D721Med (cell line): ENCODE measurements at regions not wholly inside any gene's neighbourhood (a gene's known extent, or its start where the extent isn't known, plus 50 kb on each side); places are given as distances from the start of the nearest gene placed in this dataset.

Experiments used
- DNase-seq: peaks from one replicate; pipeline ENCODE4 v3.0.0; 2011; ENCODE audit warnings: low spot score; ENCODE audit not compliant: insufficient read length
- FAIRE-seq: peaks from 2 replicates; lab custom pipeline; 2011; peaks lifted over from hg19 to GRCh38; lab: Jason Lieb, UNC
- TF ChIP-seq, protein P1 (sequence below): IDR thresholded peaks from 2 replicates; pipeline ENCODE4 v1.5.1; 2012; ENCODE audit warnings: mild to moderate bottlenecking, control low read depth; ENCODE audit not compliant: insufficient read depth; ENCODE audit errors: missing control alignments

DNA sequence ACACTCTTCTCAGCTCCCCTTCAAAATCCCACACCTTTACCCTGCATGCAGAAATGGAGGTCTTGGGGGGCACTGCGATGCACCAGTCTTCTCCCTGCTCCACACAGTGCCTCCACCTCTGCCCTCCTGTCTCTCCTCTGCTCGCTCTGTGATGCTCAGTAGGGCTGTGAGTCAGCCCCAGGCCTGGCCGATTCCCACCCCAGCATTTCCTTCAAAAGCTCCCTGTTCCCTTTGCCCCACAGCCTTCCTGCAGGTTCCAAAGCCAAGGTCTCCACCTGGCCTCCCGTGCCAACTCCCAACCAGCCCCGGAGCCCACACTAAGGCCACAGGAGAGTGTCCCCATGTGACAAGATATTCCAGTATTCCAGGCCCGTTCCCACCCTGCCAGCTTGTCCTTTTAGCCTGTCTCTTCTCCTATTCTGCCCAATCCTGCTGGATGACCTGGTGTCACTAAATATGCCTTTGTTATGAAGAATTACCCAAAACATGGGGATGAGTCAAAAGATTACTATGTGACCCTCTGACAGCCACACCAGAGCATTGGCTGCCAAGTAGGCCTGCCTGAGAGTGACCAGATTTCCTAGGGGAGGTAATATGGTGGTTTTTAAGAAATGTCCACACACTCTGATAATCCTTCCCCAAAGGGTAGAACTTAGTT lies 118.9 kb upstream of the NXT1 start:
- TF ChIP-seq, protein P1, sequence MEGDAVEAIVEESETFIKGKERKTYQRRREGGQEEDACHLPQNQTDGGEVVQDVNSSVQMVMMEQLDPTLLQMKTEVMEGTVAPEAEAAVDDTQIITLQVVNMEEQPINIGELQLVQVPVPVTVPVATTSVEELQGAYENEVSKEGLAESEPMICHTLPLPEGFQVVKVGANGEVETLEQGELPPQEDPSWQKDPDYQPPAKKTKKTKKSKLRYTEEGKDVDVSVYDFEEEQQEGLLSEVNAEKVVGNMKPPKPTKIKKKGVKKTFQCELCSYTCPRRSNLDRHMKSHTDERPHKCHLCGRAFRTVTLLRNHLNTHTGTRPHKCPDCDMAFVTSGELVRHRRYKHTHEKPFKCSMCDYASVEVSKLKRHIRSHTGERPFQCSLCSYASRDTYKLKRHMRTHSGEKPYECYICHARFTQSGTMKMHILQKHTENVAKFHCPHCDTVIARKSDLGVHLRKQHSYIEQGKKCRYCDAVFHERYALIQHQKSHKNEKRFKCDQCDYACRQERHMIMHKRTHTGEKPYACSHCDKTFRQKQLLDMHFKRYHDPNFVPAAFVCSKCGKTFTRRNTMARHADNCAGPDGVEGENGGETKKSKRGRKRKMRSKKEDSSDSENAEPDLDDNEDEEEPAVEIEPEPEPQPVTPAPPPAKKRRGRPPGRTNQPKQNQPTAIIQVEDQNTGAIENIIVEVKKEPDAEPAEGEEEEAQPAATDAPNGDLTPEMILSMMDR = no peak
- DNase-seq = no peak

DNA sequence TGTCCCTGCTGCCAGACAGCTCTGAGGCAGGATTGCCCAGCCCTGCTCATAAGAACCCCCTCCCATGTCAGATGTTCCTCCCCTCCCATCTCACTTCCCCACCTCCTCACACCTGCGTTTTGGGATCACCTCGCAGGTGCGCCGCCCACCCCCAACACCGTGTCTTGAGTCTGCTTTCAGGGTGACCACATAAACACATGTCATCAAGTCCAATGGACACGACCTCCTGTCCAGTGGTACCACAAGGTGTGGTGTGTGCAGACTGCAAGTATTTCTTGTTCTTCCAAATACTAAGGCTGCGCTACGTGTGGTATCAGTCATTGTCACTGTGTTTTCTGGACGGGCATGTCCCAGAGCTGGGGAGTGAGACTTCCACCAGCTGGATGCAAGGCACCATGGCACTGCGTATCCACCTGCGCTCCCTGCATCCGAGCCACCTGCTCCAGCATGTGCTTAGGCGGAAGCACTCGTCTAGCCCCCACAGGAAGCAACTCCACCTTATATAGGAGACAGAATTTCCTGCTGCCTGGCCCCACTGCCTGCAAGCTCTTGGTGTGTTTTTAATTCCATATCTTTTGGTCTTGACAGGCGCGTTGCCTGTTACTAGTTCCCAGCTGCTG lies 119.7 kb upstream of the NXT1 start:
- no peak for DNase-seq
- TF ChIP-seq, protein P1 = no peak
- no peak for FAIRE-seq

More for the DNA sequence above, 118.9 kb upstream of the NXT1 start:
- FAIRE-seq = no peak

DNA sequence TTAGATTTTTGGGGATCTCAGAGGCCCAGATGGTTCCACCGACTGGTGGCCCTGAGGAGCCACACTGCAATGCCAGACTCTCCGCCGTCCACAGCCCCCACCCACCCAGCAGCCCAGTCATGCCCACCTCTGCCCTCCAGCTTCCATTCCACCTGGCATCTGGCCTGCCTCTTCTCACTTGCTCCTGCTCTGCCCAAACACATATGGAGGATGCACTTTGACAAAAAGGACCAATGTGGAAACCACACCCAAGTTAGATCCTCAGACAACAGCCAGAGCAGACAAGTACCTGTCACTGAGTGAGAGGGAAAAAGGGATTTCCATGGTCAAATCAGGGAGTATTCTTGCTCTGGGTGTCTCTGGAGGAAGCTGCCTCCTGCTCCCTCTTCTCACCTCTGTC lies 120.6 kb upstream of the NXT1 start:
- TF ChIP-seq, protein P1 = no peak
- no peak for FAIRE-seq
- DNase-seq = no peak

DNA sequence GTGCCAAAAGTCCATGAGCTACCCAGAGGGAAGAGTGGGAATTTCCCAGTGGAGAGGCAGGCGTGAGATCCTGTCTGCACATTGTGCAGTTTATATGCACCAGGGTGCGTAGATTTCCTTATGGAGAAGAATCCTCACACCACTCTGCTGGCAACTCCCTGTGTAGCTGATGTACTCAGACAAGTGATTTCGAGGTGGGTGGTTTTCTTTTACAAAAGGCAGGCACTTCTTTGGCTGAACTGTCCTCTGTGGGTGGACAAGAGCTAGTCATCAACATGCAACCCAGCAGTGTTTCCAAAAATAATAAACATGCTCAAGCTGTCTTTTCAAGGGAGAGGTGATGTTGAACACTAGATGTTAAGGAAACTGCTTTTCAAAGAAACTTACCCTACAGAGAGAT lies 121.7 kb upstream of the NXT1 start:
- no peak for DNase-seq
- TF ChIP-seq, protein P1 = no peak
- no peak for FAIRE-seq

DNA sequence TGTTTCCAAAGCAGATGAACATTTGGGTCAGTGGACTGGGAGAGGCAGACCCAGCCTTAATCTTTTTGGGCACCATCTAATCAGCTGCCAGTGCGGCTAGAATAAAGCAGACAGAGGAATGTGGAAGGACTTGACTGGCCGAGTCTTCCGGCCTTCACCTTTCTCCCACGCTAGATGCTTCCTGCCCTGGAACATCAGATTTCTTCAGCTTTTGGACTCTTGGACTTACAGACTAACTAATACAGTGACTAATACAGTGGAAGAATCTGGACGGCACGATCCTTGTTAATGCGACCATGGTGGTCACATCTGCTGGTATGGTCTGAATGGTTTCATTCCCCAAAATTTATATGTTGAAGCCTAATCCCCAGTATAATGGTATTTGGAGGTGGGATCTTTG lies 122.6 kb upstream of the NXT1 start:
- TF ChIP-seq, protein P1 = no peak
- FAIRE-seq = no peak
- DNase-seq = no peak

DNA sequence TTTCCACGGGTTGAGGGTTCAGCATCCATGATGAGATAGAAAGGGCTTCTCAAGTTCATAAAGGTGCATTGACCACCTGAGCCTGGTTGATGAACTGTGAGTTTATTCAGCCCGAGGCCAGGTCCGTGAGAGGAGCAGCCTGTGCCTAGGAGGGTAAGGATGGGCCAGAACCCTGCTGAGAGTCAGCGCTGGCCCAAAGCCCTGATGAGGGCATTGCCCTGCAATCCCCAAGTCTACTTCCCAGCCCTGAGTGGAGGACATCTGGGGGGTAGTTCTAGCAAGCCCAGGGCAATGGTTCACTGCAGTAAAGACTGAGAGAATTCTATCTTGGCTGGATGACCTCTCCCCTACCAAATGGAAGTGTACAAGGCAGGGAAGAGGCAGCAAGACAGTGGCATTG lies 123.3 kb upstream of the NXT1 start:
- no peak for FAIRE-seq
- TF ChIP-seq, protein P1 = no peak
- DNase-seq = no peak

DNA sequence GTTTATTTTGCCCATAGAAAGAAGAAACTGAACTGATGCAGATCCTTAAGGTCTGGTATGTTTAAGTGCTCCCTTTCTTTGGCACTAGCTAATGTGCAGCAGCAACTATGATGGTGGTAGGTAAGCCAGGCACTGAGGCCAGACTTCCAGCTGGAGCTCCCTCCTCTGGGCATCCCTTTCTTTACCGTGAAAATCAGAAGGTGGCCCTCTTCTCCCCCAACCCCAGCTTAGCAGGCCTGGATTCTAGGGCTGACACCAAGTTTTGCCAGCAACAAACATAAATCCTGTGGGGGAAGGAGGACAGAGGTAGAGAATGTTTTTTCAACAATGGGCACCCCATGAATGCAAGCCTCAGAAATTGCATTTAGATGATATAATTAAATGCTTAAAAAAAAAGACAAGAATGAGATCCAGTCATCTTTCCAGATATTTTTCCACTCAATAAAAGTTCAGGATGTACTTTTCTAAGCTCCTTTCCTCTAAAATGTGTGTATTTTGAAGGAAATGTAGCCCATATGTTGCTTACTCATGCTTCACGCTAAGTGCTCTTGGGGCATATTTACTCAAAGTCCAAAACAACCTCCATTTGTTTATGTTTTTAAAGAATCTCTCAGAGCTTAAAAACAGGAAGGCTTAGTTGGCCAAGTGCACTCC lies 123.9 kb upstream of the NXT1 start:
- no peak for FAIRE-seq
- TF ChIP-seq, protein P1 = no peak

More for the DNA sequence above, 123.9 kb upstream of the NXT1 start:
- no peak for DNase-seq
